GM18867 (cell line): ENCODE measurements at regions not wholly inside any gene's neighbourhood (a gene's known extent, or its start where the extent isn't known, plus 50 kb on each side); places are given as distances from the start of the nearest gene placed in this dataset.

Experiments used
- ATAC-seq: cut with Tn5 transposase; IDR thresholded peaks from one replicate; pipeline ENCODE4 v1.9.1; 2021; ENCODE audit warnings: mild to moderate bottlenecking, moderate library complexity; ENCODE audit not compliant: unreplicated experiment

- ATAC-seq = no peak
Measured at GRCh38 chr11:115698243-115698642, 194.0 kb upstream of the CADM1 start.

- no peak for ATAC-seq
Measured at GRCh38 chr11:115696563-115696962, 192.3 kb upstream of the CADM1 start.

- no peak for ATAC-seq
Measured at GRCh38 chr11:115695677-115696364, 191.6 kb upstream of the CADM1 start.

DNA sequence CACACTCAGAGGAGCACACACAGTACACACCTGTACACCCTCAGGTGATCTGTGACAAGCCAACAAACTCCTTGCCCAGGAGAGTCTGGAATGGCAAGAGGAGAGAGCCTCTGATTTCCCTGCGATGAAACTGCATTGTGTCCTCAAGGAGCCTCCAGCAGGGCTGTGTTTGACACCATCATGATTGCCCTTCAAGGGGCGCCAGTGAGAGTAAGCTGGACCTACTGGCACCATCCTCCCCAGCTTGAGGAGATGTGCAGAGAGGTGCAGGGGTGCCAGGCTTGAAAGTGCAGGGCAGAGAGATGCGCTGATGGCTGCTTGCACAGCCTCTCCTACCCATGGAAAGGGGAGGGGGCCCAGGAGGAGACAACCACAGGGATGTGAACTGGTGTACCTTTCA, 188.8 kb upstream of the CADM1 start:
- ATAC-seq = no peak

GRCh38 chr11:115691030-115691429, 186.8 kb upstream of the CADM1 start:
- no peak for ATAC-seq

- ATAC-seq = no peak
Measured at GRCh38 chr11:115687934-115688333, 183.7 kb upstream of the CADM1 start.

DNA sequence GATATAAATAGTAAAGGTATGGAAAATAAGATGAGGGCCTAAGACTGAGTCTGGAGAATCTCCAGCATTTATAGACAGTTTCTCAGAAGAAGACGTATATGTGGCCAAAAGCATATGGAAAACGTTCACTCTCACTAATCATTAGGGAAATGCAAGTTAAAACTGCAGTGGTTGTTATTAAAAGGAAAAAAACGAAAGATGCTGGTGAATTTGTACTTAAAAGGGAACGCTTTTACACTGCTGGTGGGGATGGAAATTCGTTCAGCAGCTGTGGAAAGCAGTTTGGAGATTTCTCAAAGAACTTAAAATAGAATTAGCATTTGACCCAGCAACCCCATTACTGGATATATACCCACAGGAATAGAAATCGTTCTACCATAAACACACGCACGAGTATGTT, 180.5 kb upstream of the CADM1 start:
- ATAC-seq = no peak

- ATAC-seq = no peak
Measured at GRCh38 chr11:115684135-115684534, 179.9 kb upstream of the CADM1 start.

- no peak for ATAC-seq
Measured at GRCh38 chr11:115682888-115683287, 178.7 kb upstream of the CADM1 start.

DNA sequence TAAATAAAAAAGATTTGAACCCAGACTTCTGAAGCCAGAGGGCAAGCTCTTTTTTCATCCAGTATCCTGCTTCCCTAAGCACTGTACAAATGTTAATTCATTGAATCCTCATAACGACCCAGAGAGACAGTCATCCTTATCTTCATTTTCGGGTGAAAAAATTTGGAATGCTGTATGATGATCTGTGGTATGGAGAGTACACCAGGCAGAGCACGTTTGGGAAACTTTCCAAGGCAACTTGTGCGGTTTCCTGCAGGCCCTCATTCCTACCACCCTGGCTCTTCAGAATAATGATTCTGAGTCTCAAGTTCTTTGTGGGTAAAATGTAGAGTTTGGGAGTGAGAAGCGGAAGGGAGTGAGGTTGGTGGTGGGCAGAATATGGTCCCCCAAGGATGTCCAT, 177.9 kb upstream of the CADM1 start:
- ATAC-seq = no peak

DNA sequence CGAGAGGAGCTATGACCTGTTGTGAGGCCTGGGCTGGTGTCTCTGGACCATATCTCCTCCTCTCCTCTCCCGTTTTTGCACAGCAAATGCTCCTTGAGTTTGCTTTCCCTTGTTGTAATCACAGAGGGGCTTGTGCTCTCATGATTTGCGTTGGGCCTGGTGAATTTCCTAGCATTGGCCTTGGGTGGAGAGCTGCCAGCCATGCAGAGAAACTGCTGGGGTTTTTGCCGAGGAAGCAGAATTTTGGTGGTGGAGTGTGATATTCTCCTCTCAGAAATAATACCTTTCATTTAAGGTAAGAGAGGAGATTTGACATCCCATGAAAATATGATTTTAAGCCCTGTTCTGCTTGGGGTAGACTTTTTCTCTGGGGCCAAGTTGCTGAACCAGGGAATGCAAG, 175.7 kb upstream of the CADM1 start:
- ATAC-seq = no peak

- ATAC-seq = no peak
Measured at GRCh38 chr11:115678942-115679341, 174.7 kb upstream of the CADM1 start.

DNA sequence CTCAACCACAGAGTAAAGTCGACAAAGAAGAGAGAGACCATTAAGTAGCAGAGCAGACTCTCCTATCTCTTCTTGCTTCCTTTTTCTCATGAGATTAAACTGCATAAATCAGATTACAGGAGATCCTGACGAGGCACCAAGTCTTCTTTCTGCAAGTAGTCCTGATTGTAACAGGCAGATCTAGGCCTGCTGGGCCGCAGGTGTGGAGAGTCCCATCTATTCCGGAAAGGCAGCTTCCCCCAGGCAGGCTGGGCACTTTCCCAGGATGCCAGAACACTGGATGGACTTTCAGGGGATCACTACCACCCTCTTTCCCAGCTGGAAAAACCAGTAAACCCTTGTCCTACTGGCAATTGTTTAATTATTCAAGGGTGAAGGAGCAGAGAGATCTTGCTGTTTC, 173.0 kb upstream of the CADM1 start:
- ATAC-seq = no peak

GRCh38 chr11:115676768-115677167, 172.6 kb upstream of the CADM1 start:
- ATAC-seq = no peak

DNA sequence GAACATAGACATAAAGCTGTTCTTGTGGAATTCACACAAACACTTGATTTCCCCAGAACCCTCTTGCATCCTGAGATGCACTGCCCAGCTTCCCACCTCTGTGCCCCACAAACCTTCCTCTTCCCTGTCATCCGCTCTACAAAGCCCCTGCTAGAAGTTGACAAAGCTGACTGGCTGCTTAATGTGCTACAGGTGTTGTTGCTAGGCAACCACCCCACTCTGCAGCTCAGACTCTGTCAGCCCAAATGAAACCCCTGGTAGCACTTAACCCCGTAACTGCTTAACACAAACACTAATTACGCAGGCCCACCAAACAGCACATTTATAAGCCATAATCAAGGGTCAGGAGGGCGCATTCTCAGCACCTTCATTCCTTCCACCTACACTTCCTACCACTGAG, 172.0 kb upstream of the CADM1 start:
- ATAC-seq = no peak

- no peak for ATAC-seq
Measured at GRCh38 chr11:115674937-115675544, 170.8 kb upstream of the CADM1 start.

DNA sequence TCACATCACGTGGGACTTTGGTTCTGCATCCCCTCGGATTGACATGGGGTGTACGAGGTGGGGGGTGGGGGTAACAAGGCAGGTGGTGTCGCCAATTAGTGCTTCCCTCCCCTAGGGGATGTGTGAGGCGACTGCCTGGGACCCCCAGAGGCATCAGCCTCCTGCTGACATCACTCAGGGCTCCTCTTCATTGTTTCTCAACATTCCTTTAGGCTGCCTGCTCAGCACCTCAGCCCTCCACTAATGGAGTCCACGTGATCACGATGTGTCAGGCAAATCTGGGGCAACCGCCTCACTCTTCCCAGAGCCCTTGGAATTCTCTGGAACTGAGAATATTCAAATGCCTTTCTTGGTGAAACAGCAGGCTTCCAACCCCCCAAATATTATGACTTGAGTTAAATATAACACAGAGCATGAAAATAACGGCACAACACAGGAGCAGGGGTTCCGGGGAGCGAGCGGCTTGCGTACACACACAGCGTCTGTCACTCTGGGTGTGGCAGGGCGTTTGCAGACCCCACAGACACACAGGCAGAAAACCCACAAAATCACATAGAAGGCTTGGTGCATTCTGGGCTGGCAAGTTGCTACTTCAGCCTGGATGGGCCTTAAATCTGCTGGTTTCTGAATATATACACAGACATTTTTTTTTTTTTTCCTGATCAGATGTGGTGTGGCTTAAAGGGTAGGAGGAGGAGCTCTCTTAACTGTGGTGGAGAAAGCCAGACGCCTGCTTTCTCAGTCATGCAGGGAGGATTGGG, 170.1 kb upstream of the CADM1 start:
- no peak for ATAC-seq

DNA sequence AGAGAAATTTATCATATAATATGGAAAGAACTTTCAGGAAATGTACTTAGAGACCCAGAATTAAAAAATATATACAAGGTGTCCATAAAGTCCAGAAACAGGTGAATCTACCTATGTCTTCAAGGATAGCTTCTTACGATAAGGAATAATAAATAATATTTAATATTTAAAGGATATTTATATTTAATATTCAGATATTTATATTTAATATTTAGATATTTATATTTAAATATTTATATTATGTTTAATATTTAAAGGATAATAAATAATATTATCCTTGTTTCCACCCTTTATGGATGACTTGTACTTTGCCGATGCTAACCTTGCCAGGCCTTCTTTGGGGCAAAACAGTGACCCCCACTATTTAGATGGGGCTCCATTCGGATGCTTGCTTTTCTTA, 169.5 kb upstream of the CADM1 start:
- no peak for ATAC-seq

GRCh38 chr11:115672999-115673411, 168.8 kb upstream of the CADM1 start:
- no peak for ATAC-seq

DNA sequence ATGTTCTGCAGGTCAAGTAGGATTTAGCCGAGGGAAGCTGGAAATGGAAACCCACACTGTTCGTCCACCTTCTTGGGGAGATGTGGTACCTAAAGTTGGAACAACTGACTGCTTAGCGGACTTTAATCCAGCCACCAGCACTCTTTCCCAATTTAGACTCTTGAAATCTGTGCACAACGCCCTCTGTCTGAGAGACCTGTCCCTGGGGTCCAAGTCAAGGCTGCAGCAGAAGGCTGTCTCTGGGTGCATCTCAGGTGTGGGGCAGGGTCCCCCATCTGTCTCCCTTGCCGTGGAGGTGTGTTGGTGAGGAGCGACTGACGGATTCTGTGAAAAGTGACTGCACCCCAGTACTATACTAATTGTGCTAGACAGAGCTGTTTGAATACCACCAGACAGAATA, 168.2 kb upstream of the CADM1 start:
- ATAC-seq = no peak

DNA sequence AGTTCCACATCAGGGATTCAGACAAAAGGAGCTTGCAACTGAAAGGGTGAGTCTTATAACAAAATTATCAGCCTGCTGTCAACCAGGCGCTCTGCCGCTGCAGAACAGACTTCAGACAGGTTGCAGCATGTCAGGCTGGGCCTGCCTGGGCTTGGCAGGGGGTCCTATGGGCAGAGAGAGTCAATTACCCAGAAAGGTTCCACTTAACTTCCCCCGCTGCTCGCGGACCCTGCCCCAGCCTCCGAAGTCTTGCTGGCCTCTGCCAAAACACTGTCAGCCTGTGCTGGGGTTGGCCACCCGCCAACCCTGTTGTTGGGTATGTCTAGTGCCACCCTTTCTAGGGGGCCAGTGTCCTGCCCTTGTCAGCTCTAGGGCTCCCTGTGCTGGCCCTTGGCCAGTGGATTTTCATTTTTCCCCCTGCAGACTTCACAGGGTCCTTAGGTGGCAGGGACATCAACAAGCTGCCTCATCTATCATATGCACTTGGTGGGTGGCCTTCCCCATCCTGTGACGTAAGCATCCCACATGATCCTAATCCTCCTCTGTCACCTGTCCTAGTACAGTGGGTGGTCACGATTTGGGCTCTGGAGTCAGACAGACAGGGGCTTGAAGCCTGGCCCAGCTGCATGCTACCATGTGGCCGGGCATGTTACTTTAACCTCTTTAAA, 166.5 kb upstream of the CADM1 start:
- ATAC-seq = no peak

DNA sequence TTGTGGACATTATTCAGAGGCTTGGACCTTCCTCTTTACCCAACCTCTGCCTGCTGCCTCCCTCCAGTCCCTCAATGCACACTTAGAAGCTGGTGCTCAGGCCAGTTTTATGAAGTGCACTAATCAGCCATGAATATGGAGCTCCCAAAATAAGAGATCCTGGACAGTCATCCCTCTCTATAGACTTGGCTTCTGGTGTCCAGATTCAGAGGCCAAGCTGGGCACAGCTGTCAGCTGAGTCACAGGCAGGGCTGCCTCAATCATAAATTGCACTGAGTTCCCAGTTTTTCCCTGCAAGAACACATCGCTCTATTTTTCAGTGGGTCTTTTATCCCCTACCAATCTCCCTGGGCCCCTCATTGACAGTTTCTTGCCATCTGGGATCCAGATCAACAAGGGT, 161.7 kb upstream of the CADM1 start:
- ATAC-seq = no peak
